Neural progenitor cell (in vitro differentiated cells): ENCODE measurements at regions not wholly inside any gene's neighbourhood (a gene's known extent, or its start where the extent isn't known, plus 50 kb on each side); places are given as distances from the start of the nearest gene placed in this dataset.

Source experiments
- DNase-seq: peaks from one replicate; pipeline ENCODE4 v3.0.0-alpha.2; 2016; ENCODE audit warnings: low spot score
- H2AFZ ChIP-seq: fragments of 200-600 bp; sonication (generic); replicated peaks from 2 replicates; pipeline ENCODE4 v1.6.1; 2016; ENCODE audit warnings: antibody characterized with exemption
- H3F3A ChIP-seq: fragments of 200-600 bp; sonication (generic); 2 replicates; pipeline ENCODE4 v1.6.1; 2016; ENCODE audit warnings: antibody characterized with exemption, low read depth
- H3K27ac ChIP-seq: fragments of 200-600 bp; sonication (generic); 2 replicates; pipeline ENCODE4 v1.5.1; 2016; ENCODE audit warnings: mild to moderate bottlenecking
- H3K27me3 ChIP-seq: fragments of 200-600 bp; sonication (generic); 2 replicates; pipeline ENCODE4 v1.6.1; 2016; ENCODE audit warnings: mild to moderate bottlenecking, moderate library complexity
- H3K36me3 ChIP-seq: fragments of 200-600 bp; sonication (generic); 2 replicates; pipeline ENCODE4 v1.5.1; 2016
- H3K4me1 ChIP-seq: fragments of 200-600 bp; sonication (generic); 2 replicates; pipeline ENCODE4 v1.6.1; 2016; ENCODE audit warnings: mixed run types
- H3K4me2 ChIP-seq: fragments of 200-600 bp; sonication (generic); 2 replicates; pipeline ENCODE4 v1.6.1; 2016
- H3K4me3 ChIP-seq: fragments of 200-600 bp; sonication (generic); 2 replicates; pipeline ENCODE4 v1.5.1; 2016
- H3K79me2 ChIP-seq: fragments of 200-600 bp; sonication (generic); 2 replicates; pipeline ENCODE4 v1.6.1; 2016; ENCODE audit warnings: low read depth
- H3K9ac ChIP-seq: fragments of 200-600 bp; sonication (generic); 2 replicates; pipeline ENCODE4 v1.6.1; 2016
- H3K9me3 ChIP-seq: fragments of 200-600 bp; sonication (generic); 2 replicates; pipeline ENCODE4 v1.5.1; 2016; ENCODE audit warnings: low read depth
- H4K20me1 ChIP-seq: fragments of 200-600 bp; sonication (generic); 2 replicates; pipeline ENCODE4 v1.6.1; 2016; ENCODE audit warnings: low read depth
- H3K27ac Mint-ChIP-seq: 3 replicates; pipeline ENCODE4 v1.8.0; 2021; ENCODE audit warnings: mixed read lengths
- H3K27me3 Mint-ChIP-seq: 2 replicates; pipeline ENCODE4 v1.8.0; 2022; ENCODE audit warnings: low read depth, mild to moderate bottlenecking, inconsistent platforms, moderate library complexity, mixed read lengths; ENCODE audit not compliant: insufficient read depth
- H3K36me3 Mint-ChIP-seq: 3 replicates; pipeline ENCODE4 v1.8.0; 2021; ENCODE audit warnings: mixed read lengths
- H3K4me1 Mint-ChIP-seq: 3 replicates; pipeline ENCODE4 v1.8.0; 2021; ENCODE audit warnings: mixed read lengths
- H3K4me3 Mint-ChIP-seq: 3 replicates; pipeline ENCODE4 v1.8.0; 2021; ENCODE audit warnings: mild to moderate bottlenecking, moderate library complexity, mixed read lengths
- H3K9me3 Mint-ChIP-seq: 3 replicates; pipeline ENCODE4 v1.8.0; 2020; ENCODE audit warnings: mixed read lengths
- EZH2 ChIP-seq: fragments of 200-600 bp; sonication (generic); IDR thresholded peaks from 2 replicates; pipeline ENCODE4 v1.6.1; 2017; ENCODE audit warnings: antibody characterized with exemption, mild to moderate bottlenecking, moderate library complexity
- EZH2phosphoT487 ChIP-seq: fragments of 200-600 bp; sonication (generic); IDR thresholded peaks from 2 replicates; pipeline ENCODE4 v1.6.1; 2017; ENCODE audit warnings: antibody characterized with exemption
- TF ChIP-seq, protein P1 (sequence below): fragments of 200-600 bp; sonication (generic); IDR thresholded peaks from 2 replicates; pipeline ENCODE4 v1.5.1; 2017; ENCODE audit warnings: antibody characterized with exemption, mild to moderate bottlenecking

DNA sequence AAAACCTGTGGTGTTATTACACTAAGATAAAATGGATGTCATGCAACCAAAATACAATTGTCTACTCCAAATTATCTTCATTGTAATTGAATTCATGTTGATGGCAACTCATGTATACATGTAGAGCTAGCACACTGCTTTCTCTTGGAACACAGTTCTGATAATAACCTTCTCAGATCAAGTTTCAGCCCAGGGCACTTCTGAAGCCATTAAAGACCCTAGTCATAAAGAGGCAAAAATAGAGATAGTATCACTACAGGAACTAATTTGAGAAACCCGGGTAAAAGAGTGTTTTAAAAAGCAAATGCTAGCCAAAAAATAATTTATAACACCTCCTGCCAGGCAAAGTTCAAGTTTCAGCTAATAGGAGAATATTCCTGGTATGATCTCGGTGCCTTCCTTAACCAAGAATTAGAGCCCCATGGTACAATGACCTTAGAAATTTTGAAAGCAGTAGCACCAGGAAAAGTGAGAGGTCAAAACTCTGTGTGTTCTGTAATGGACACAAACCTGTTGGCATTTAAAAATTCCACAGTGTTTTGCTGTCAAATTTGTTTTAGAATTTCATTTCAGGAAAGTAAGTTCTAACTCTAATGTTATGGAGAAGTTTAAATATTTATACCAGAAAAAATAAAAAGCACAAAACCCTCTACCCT is 105.0 kb upstream of the FRMD6 start:
- no peaks in the 10 kb centered on the region for H3F3A ChIP-seq
- no peaks in the 10 kb centered on the region for H3K4me1 ChIP-seq
- Mint-ChIP-seq H3K36me3 (no peaks in the 10 kb centered on the region), H3K4me1 (peaks cover 17% of the 10 kb centered on the region), H3K27ac (no peak overlapping the region), H3K9me3 (peaks cover 6% of the 10 kb centered on the region), H3K4me3 (no peak overlapping the region), H3K27me3 (peaks cover 3% of the 10 kb centered on the region)
- H3K9me3 ChIP-seq, result no peaks in the 10 kb centered on the region
- no peaks in the 10 kb centered on the region for H4K20me1 ChIP-seq
- H3K27ac ChIP-seq, result no peak overlapping the region
- DNase-seq, result no peak
- H3K27me3 ChIP-seq, result no peaks in the 10 kb centered on the region
- H3K36me3 ChIP-seq, result no peaks in the 10 kb centered on the region
- TF ChIP-seq EZH2, result no peak
- no peak for TF ChIP-seq EZH2phosphoT487
- TF ChIP-seq, protein P1, sequence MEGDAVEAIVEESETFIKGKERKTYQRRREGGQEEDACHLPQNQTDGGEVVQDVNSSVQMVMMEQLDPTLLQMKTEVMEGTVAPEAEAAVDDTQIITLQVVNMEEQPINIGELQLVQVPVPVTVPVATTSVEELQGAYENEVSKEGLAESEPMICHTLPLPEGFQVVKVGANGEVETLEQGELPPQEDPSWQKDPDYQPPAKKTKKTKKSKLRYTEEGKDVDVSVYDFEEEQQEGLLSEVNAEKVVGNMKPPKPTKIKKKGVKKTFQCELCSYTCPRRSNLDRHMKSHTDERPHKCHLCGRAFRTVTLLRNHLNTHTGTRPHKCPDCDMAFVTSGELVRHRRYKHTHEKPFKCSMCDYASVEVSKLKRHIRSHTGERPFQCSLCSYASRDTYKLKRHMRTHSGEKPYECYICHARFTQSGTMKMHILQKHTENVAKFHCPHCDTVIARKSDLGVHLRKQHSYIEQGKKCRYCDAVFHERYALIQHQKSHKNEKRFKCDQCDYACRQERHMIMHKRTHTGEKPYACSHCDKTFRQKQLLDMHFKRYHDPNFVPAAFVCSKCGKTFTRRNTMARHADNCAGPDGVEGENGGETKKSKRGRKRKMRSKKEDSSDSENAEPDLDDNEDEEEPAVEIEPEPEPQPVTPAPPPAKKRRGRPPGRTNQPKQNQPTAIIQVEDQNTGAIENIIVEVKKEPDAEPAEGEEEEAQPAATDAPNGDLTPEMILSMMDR, result no peak
- H3K4me2 ChIP-seq, result no peak overlapping the region
- H3K4me3 ChIP-seq, result no peak overlapping the region
- H3K79me2 ChIP-seq, result no peaks in the 10 kb centered on the region
- no peak overlapping the region for H3K9ac ChIP-seq
- no peak overlapping the region for H2AFZ ChIP-seq

- TF ChIP-seq EZH2, result no peak
- Mint-ChIP-seq H3K4me3 (no peak overlapping the region), H3K27me3 (peaks cover 3% of the 10 kb centered on the region), H3K27ac (no peak overlapping the region), H3K36me3 (no peaks in the 10 kb centered on the region), H3K4me1 (peaks cover 17% of the 10 kb centered on the region), H3K9me3 (peaks cover 6% of the 10 kb centered on the region)
- H3K79me2 ChIP-seq, result no peaks in the 10 kb centered on the region
- H3K4me2 ChIP-seq, result no peak overlapping the region
- no peaks in the 10 kb centered on the region for H3K27me3 ChIP-seq
- H2AFZ ChIP-seq, result no peak overlapping the region
- no peak overlapping the region for H3K4me3 ChIP-seq
- no peak overlapping the region for H3K27ac ChIP-seq
- no peaks in the 10 kb centered on the region for H3K4me1 ChIP-seq
- no peaks in the 10 kb centered on the region for H3K36me3 ChIP-seq
- H4K20me1 ChIP-seq, result no peaks in the 10 kb centered on the region
- no peaks in the 10 kb centered on the region for H3K9me3 ChIP-seq
- no peak overlapping the region for H3K9ac ChIP-seq
- DNase-seq, result no peak
- no peaks in the 10 kb centered on the region for H3F3A ChIP-seq
Measured at GRCh38 chr14:51547260-51547659, 104.5 kb upstream of the FRMD6 start.

DNA sequence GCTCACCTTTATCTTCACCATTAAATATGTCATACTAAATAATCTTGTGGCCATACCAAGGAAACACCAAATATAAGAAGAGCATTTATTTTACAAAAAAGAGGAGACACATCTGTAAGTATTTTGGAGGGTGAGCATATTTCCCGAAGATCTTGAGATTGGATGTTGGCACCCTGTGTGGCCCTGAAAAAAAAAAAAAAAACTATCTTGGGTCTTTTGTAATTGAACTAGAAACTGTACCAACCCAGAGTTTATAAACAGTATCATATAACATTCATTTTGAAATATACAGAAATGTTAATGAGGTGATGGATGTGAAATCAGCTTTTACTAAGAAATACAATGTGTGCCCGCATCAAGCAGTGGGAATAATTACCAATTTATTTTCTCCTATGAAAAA is 104.0 kb upstream of the FRMD6 start:
- TF ChIP-seq, protein P1, result no peak
- TF ChIP-seq EZH2 (no peak), EZH2phosphoT487 (no peak)
- H4K20me1 ChIP-seq, result no peaks in the 10 kb centered on the region
- H2AFZ ChIP-seq, result no peak overlapping the region
- no peak overlapping the region for H3K4me2 ChIP-seq
- Mint-ChIP-seq H3K36me3 (no peaks in the 10 kb centered on the region), H3K27ac (no peak overlapping the region), H3K4me1 (peaks cover 17% of the 10 kb centered on the region), H3K9me3 (peaks cover 6% of the 10 kb centered on the region), H3K27me3 (peaks cover 3% of the 10 kb centered on the region), H3K4me3 (no peak overlapping the region)
- H3K36me3 ChIP-seq, result no peaks in the 10 kb centered on the region
- DNase-seq, result no peak
- H3K9ac ChIP-seq, result no peak overlapping the region
- H3F3A ChIP-seq, result no peaks in the 10 kb centered on the region
- H3K4me3 ChIP-seq, result no peak overlapping the region
- no peaks in the 10 kb centered on the region for H3K27me3 ChIP-seq
- H3K4me1 ChIP-seq, result no peaks in the 10 kb centered on the region
- H3K79me2 ChIP-seq, result no peaks in the 10 kb centered on the region
- H3K27ac ChIP-seq, result no peak overlapping the region
- H3K9me3 ChIP-seq, result no peaks in the 10 kb centered on the region

GRCh38 chr14:51548187-51548586 is 103.5 kb upstream of the FRMD6 start:
- no peaks in the 10 kb centered on the region for H3K79me2 ChIP-seq
- TF ChIP-seq, protein P1, result no peak
- TF ChIP-seq EZH2phosphoT487 (no peak), EZH2 (no peak)
- H3K4me1 Mint-ChIP-seq, result peaks cover 17% of the 10 kb centered on the region
- no peaks in the 10 kb centered on the region for H3K9me3 ChIP-seq
- H3F3A ChIP-seq, result no peaks in the 10 kb centered on the region
- no peak overlapping the region for H3K27ac ChIP-seq
- no peak overlapping the region for H3K27ac Mint-ChIP-seq
- H3K27me3 ChIP-seq, result no peaks in the 10 kb centered on the region
- no peak overlapping the region for H3K4me3 ChIP-seq
- H3K27me3 Mint-ChIP-seq, result peaks cover 3% of the 10 kb centered on the region
- H3K36me3 ChIP-seq, result no peaks in the 10 kb centered on the region
- H4K20me1 ChIP-seq, result no peaks in the 10 kb centered on the region
- H3K4me2 ChIP-seq, result no peak overlapping the region
- peak overlapping the region; percentile 12 for H2AFZ ChIP-seq
- H3K9me3 Mint-ChIP-seq, result peaks cover 6% of the 10 kb centered on the region
- DNase-seq, result no peak
- H3K9ac ChIP-seq, result no peak overlapping the region
- no peaks in the 10 kb centered on the region for H3K4me1 ChIP-seq
- H3K36me3 Mint-ChIP-seq, result no peaks in the 10 kb centered on the region
- H3K4me3 Mint-ChIP-seq, result no peak overlapping the region
